GM12878 (cell line): ENCODE measurements at regions not wholly inside any gene's neighbourhood (a gene's known extent, or its start where the extent isn't known, plus 50 kb on each side); places are given as distances from the start of the nearest gene placed in this dataset.

ENCODE experiments used
- CTCF ChIP-seq, 3 experiments: IDR thresholded peaks in 2 of 3; conservative IDR thresholded peaks in 1 of 3; 2 replicates each; pipeline ENCODE4 v1.5.1; 2011; ENCODE audit warnings: low read depth in 3 of 3, low read length in 3 of 3, mild to moderate bottlenecking in 3 of 3, control low read depth in 2 of 3, moderate library complexity in 2 of 3, inconsistent platforms in 1 of 3, mixed read lengths in 1 of 3; ENCODE audit not compliant: control insufficient read depth in 2 of 3, insufficient read depth in 1 of 3; ENCODE audit errors: extremely low read depth in 1 of 3
- SMC3 ChIP-seq: IDR thresholded peaks from 2 replicates; pipeline ENCODE4 v1.6.1; 2011; ENCODE audit warnings: low read length, improper control_type of control experiment, borderline replicate concordance
- TF ChIP-seq, protein P1 (sequence below): IDR thresholded peaks from 2 replicates; pipeline ENCODE4 v1.6.1; 2012; ENCODE audit warnings: mild to moderate bottlenecking, low read depth, low read length

DNA sequence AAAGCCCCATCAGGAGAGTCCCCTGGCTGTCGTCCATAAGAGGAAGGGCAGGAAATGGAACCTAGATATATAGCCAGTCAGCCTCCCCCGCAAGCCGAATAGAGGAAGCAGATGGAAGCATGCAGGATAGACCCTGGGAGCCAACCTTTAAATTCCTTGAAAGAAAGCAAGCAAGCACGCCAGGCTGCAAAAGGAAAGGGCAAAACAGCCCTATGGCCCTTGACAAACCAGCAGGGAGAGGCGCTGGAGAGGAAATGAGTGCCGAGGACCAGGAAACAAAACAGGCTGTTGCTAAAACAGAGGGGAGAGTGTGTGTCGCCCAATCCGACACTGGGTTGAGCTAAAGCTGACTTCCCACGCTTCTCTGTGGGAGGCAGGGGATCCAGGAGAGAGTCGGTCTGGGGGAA lies 203.5 kb upstream of the MTNR1B start:
- TF ChIP-seq CTCF (IDR thresholded peaks at IDR 0.05 in 2 of 3, conservative IDR thresholded peaks at IDR 0.05 in 1 of 3; ENCODE audit: control insufficient read depth in 2 of 3, extremely low read depth in 1 of 3, insufficient read depth in 1 of 3, low read depth in 3 of 3, low read length in 3 of 3) (no peak), SMC3 (no peak)
- TF ChIP-seq, protein P1, sequence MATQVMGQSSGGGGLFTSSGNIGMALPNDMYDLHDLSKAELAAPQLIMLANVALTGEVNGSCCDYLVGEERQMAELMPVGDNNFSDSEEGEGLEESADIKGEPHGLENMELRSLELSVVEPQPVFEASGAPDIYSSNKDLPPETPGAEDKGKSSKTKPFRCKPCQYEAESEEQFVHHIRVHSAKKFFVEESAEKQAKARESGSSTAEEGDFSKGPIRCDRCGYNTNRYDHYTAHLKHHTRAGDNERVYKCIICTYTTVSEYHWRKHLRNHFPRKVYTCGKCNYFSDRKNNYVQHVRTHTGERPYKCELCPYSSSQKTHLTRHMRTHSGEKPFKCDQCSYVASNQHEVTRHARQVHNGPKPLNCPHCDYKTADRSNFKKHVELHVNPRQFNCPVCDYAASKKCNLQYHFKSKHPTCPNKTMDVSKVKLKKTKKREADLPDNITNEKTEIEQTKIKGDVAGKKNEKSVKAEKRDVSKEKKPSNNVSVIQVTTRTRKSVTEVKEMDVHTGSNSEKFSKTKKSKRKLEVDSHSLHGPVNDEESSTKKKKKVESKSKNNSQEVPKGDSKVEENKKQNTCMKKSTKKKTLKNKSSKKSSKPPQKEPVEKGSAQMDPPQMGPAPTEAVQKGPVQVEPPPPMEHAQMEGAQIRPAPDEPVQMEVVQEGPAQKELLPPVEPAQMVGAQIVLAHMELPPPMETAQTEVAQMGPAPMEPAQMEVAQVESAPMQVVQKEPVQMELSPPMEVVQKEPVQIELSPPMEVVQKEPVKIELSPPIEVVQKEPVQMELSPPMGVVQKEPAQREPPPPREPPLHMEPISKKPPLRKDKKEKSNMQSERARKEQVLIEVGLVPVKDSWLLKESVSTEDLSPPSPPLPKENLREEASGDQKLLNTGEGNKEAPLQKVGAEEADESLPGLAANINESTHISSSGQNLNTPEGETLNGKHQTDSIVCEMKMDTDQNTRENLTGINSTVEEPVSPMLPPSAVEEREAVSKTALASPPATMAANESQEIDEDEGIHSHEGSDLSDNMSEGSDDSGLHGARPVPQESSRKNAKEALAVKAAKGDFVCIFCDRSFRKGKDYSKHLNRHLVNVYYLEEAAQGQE = no peak
